ENCODE measurements at regions not wholly inside any gene's neighbourhood (a gene's known extent, or its start where the extent isn't known, plus 50 kb on each side); places are given as distances from the start of the nearest gene placed in this dataset.

DNA sequence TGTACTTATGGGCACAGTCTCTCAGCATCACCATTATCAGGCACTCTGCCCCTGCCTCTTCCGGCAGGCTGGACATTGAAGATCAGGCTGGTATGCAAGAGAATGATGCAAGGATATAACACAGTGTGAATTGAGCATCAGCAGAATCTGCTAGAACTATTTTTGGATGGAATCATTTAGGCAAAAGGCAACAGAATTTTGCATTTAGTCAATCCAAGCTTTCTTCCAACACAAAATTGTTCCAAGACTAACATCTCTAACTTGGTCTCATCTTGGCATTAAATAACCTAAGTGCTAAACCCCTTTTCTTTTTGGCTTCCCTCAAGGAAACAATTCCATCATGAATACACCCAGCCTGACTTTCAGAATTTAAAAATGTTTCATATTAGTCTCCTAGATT is 339.9 kb downstream of the PRELID2 start:
- TF ChIP-seq, protein P1, sequence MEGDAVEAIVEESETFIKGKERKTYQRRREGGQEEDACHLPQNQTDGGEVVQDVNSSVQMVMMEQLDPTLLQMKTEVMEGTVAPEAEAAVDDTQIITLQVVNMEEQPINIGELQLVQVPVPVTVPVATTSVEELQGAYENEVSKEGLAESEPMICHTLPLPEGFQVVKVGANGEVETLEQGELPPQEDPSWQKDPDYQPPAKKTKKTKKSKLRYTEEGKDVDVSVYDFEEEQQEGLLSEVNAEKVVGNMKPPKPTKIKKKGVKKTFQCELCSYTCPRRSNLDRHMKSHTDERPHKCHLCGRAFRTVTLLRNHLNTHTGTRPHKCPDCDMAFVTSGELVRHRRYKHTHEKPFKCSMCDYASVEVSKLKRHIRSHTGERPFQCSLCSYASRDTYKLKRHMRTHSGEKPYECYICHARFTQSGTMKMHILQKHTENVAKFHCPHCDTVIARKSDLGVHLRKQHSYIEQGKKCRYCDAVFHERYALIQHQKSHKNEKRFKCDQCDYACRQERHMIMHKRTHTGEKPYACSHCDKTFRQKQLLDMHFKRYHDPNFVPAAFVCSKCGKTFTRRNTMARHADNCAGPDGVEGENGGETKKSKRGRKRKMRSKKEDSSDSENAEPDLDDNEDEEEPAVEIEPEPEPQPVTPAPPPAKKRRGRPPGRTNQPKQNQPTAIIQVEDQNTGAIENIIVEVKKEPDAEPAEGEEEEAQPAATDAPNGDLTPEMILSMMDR (IDR thresholded peaks at IDR 0.05; ENCODE audit: low read length): no peak
- no peak for TF ChIP-seq EZH2 (IDR thresholded peaks at IDR 0.05; ENCODE audit: borderline replicate concordance, low read length)

Data from OCI-LY1 (cell line).